Mucosa of stomach (tissue), 1 donor: ENCODE measurements at regions not wholly inside any gene's neighbourhood (a gene's known extent, or its start where the extent isn't known, plus 50 kb on each side); places are given as distances from the start of the nearest gene placed in this dataset.

ENCODE experiments used
- H3K27me3 ChIP-seq: one replicate; pipeline ENCODE4 v1.7.0; 2013; ENCODE audit warnings: mild to moderate bottlenecking, low read length; ENCODE audit not compliant: control insufficient read depth, insufficient read depth
- H3K36me3 ChIP-seq: one replicate; pipeline ENCODE4 v1.7.0; 2013; ENCODE audit warnings: low read length; ENCODE audit not compliant: control insufficient read depth, insufficient read depth
- H3K4me1 ChIP-seq: one replicate; pipeline ENCODE4 v1.7.0; 2013; ENCODE audit warnings: mild to moderate bottlenecking, low read length; ENCODE audit not compliant: control insufficient read depth, insufficient read depth
- H3K4me3 ChIP-seq: one replicate; pipeline ENCODE4 v1.7.0; 2013; ENCODE audit warnings: low read length
- H3K9ac ChIP-seq: one replicate; pipeline ENCODE4 v1.7.0; 2013; ENCODE audit warnings: mild to moderate bottlenecking, low read length, moderate library complexity
- H3K9me3 ChIP-seq: one replicate; pipeline ENCODE4 v1.7.0; 2013; ENCODE audit warnings: mild to moderate bottlenecking, low read length, moderate library complexity; ENCODE audit not compliant: control insufficient read depth
- donor health status: Pancreatic carcinoma.

- H3K27me3 ChIP-seq, result no peaks in the 10 kb centered on the region
- H3K9ac ChIP-seq, result no peak overlapping the region
- no peak overlapping the region for H3K4me3 ChIP-seq
- H3K4me1 ChIP-seq, result no peaks in the 10 kb centered on the region
- no peaks in the 10 kb centered on the region for H3K9me3 ChIP-seq
- H3K36me3 ChIP-seq, result no peaks in the 10 kb centered on the region
Observed at GRCh38 chr13:64529874-64530485, 2700.2 kb downstream of the PCDH9 start.

- Histone ChIP-seq H3K27me3 (no peaks in the 10 kb centered on the region), H3K36me3 (no peaks in the 10 kb centered on the region), H3K4me1 (no peaks in the 10 kb centered on the region), H3K9me3 (no peaks in the 10 kb centered on the region), H3K4me3 (no peak overlapping the region), H3K9ac (no peak overlapping the region)
Observed at GRCh38 chr13:64528838-64529237, 2701.3 kb downstream of the PCDH9 start.

GRCh38 chr13:64527561-64527960 is 2702.6 kb downstream of the PCDH9 start:
- H3K9ac ChIP-seq, result no peak overlapping the region
- no peaks in the 10 kb centered on the region for H3K9me3 ChIP-seq
- H3K27me3 ChIP-seq, result no peaks in the 10 kb centered on the region
- H3K4me1 ChIP-seq, result no peaks in the 10 kb centered on the region
- no peaks in the 10 kb centered on the region for H3K36me3 ChIP-seq
- no peak overlapping the region for H3K4me3 ChIP-seq

- H3K36me3 ChIP-seq, result no peaks in the 10 kb centered on the region
- H3K9ac ChIP-seq, result no peak overlapping the region
- no peaks in the 10 kb centered on the region for H3K27me3 ChIP-seq
- no peaks in the 10 kb centered on the region for H3K4me1 ChIP-seq
- no peaks in the 10 kb centered on the region for H3K9me3 ChIP-seq
- no peak overlapping the region for H3K4me3 ChIP-seq
Observed at GRCh38 chr13:64525687-64526086, 2704.4 kb downstream of the PCDH9 start.

GRCh38 chr13:64510747-64511146 is 2719.4 kb downstream of the PCDH9 start:
- H3K9me3 ChIP-seq, result no peaks in the 10 kb centered on the region

GRCh38 chr13:64506246-64506645 is 2723.9 kb downstream of the PCDH9 start:
- Histone ChIP-seq H3K9ac (no peak overlapping the region), H3K4me3 (no peak overlapping the region), H3K36me3 (no peaks in the 10 kb centered on the region), H3K9me3 (no peaks in the 10 kb centered on the region), H3K4me1 (no peaks in the 10 kb centered on the region), H3K27me3 (no peaks in the 10 kb centered on the region)

More at GRCh38 chr13:64510747-64511146, 2719.4 kb downstream of the PCDH9 start:
- Histone ChIP-seq H3K9ac (no peak overlapping the region), H3K36me3 (no peaks in the 10 kb centered on the region), H3K4me1 (no peaks in the 10 kb centered on the region), H3K4me3 (no peak overlapping the region), H3K27me3 (no peaks in the 10 kb centered on the region)

GRCh38 chr13:64505336-64505910 is 2724.7 kb downstream of the PCDH9 start:
- H3K9ac ChIP-seq, result no peak overlapping the region
- no peaks in the 10 kb centered on the region for H3K27me3 ChIP-seq
- H3K9me3 ChIP-seq, result no peaks in the 10 kb centered on the region
- H3K4me1 ChIP-seq, result no peaks in the 10 kb centered on the region
- H3K4me3 ChIP-seq, result no peak overlapping the region
- no peaks in the 10 kb centered on the region for H3K36me3 ChIP-seq

- no peak overlapping the region for H3K9ac ChIP-seq
- H3K27me3 ChIP-seq, result no peaks in the 10 kb centered on the region
- H3K36me3 ChIP-seq, result no peaks in the 10 kb centered on the region
- H3K4me1 ChIP-seq, result no peaks in the 10 kb centered on the region
- H3K4me3 ChIP-seq, result no peak overlapping the region
- H3K9me3 ChIP-seq, result no peaks in the 10 kb centered on the region
Observed at GRCh38 chr13:64488731-64489130, 2741.4 kb downstream of the PCDH9 start.

- H3K36me3 ChIP-seq, result no peaks in the 10 kb centered on the region
- no peaks in the 10 kb centered on the region for H3K4me1 ChIP-seq
- no peaks in the 10 kb centered on the region for H3K9me3 ChIP-seq
- H3K27me3 ChIP-seq, result no peaks in the 10 kb centered on the region
- H3K4me3 ChIP-seq, result no peak overlapping the region
- no peak overlapping the region for H3K9ac ChIP-seq
Observed at GRCh38 chr13:64482373-64482772, 2747.8 kb downstream of the PCDH9 start.

GRCh38 chr13:64480672-64481071 is 2749.5 kb downstream of the PCDH9 start:
- Histone ChIP-seq H3K36me3 (no peaks in the 10 kb centered on the region), H3K9me3 (no peaks in the 10 kb centered on the region), H3K9ac (no peak overlapping the region), H3K4me3 (no peak overlapping the region), H3K27me3 (no peaks in the 10 kb centered on the region), H3K4me1 (no peaks in the 10 kb centered on the region)

- no peaks in the 10 kb centered on the region for H3K9me3 ChIP-seq
- no peak overlapping the region for H3K4me3 ChIP-seq
- H3K9ac ChIP-seq, result no peak overlapping the region
- no peaks in the 10 kb centered on the region for H3K4me1 ChIP-seq
- H3K36me3 ChIP-seq, result no peaks in the 10 kb centered on the region
- H3K27me3 ChIP-seq, result no peaks in the 10 kb centered on the region
Observed at GRCh38 chr13:64480211-64480610, 2749.9 kb downstream of the PCDH9 start.

- no peaks in the 10 kb centered on the region for H3K9me3 ChIP-seq
- no peak overlapping the region for H3K4me3 ChIP-seq
- H3K27me3 ChIP-seq, result no peaks in the 10 kb centered on the region
- no peaks in the 10 kb centered on the region for H3K4me1 ChIP-seq
- no peaks in the 10 kb centered on the region for H3K36me3 ChIP-seq
- no peak overlapping the region for H3K9ac ChIP-seq
Observed at GRCh38 chr13:64477146-64477545, 2753.0 kb downstream of the PCDH9 start.
